Islet precursor cell (in vitro differentiated cells): ENCODE measurements at regions not wholly inside any gene's neighbourhood (a gene's known extent, or its start where the extent isn't known, plus 50 kb on each side); places are given as distances from the start of the nearest gene placed in this dataset.
"Not testable (repeated sequence)": the region's sequence is repeated elsewhere in the genome, so short reads cannot be mapped to it uniquely, and the experiment has no call there.

Experiments used
- DNase-seq: peaks from one replicate; pipeline ENCODE4 v3.0.0-alpha.2; 2018

- no peak for DNase-seq
Observed at GRCh38 chr5:54807421-54807820, 178.0 kb downstream of the ESM1 start.

DNA sequence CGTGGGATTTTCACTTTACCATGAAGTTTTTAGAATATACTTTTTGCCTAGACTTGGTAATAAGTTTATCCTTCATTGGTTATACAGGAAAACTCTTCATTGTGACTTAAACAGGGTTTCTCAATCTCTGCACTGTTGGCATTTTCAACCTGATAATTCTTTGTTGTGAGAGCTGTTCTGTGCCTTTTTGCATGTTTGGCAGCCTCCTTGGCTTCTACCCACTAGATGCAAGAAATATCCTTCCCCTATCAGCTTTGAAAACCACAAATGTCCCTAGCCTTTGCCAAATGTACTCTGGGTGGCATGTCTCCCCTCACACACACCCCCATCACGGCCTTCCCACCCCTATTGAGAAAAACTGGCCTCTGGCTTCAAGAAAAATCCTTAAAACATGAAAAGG is 180.9 kb downstream of the ESM1 start:
- no peak for DNase-seq

DNA sequence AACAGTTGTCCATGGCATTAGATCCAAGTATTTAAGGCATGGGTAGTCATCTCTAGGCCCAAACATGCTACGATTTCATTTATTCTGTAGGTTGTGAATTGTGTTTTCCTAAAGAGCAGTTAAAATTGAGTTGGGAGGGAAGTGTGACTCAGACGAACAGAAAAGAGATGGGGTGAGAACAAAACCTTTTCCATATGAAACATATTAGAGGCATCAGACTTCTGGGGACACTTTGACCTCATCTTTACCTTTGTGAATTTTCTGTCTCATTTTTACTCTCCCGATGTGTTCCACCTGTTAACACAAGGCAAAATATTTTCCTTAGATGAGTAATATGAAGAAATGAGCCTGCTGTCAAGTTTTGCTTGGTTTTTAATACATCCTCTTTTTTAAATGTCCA is 181.3 kb downstream of the ESM1 start:
- DNase-seq, result no peak

DNA sequence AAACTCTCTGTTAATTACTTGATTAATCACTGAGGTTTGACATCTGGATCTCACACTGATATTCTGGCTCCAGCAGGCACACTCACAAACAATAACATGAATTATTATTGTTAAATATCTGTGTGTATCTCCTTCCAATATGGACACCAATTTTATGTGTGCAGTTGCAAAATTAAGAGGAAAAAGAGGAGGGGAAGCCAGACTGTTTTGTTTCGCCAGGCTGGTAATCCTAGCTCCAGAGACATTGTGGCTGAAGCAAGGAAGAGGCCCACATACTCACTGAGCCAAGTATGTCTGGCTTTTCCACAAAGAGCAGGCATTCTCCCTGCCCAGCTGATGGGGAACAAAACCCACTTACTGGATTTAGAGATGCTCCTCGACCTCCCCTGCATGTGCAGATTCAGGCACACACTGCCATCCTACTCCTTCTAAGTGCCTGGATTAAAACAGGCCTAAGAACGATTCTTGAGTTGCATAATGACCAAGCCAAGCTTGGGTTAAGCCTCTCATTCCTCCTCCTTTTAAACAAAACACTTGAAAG is 181.9 kb downstream of the ESM1 start:
- DNase-seq, result no peak

DNA sequence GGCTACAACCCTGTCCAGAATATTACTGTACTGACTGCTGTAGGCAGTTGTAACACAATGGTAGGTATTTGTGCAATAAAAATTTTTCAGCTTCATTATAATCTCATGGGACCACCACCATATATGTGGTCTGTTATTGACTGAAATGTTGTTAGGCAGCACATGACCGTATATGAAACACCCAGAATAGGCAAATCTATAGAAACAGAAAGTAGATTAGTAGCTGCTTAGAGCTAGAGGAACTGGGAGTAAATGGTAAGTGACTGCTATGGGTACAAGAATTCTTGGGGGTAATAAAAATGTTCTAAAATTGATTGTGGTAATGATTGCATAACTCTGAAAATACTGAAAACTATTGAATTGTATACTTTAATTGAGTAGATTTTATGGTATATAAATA is 185.7 kb downstream of the ESM1 start:
- no peak for DNase-seq

DNA sequence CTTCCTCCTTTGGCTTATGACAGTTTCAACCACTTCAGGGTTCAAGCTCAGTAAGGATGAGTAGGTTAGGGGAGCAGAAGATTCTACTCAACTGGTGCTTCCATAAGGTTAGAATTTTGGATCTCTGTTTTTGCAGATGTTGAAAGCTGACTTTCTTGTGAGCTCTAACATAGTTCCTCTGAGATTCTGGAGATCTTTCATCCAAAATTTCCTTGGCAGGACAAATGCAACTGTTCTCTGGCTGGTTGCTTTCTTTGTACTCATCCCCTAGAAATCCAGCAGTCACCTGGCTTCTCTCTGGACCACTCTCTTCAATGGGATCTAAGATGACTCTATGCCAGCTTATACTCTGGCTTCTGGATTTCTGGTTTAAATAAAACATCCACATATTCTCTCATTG is 189.6 kb downstream of the ESM1 start:
- no peak for DNase-seq

- no peak for DNase-seq
Observed at GRCh38 chr5:54795284-54795683, 190.1 kb downstream of the ESM1 start.

DNA sequence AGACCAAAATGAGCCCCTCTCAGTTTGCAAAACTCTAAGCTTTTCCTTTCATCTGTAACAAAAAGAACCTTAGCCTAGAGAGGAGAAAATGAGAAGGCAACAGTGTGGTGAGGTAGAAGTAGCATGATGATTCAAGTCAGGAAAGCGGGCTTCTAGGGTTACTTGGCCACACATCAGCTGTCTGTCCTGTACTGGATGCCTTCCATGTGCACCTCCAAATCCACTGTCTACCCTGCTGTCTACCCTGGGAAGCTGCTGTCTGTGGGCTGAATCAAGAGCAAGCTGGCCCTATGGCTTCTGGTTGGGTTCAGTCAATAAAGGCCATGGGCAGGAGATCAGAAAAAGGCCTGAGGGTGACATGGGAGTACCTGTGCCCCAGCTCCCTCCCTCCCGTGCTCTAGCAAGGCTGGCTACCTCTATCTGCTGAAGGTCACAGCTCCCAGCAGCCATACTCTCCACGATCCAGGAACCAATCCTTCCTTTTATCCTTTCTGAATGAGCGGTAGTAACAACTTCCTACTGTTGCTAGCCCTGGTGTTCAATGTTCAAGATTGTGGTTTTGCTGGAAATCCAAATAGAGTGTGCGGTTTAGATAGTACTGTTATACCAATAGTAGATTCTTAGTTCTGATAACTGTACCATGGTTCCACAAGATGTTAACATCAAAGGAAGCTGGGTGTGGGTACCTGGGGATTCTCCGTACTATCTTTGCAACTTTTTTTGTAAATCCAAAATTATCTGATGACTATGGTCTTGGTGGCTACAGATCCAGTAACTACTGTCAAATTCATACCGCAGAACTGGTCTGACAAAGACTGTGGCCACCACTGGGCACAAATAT is 191.0 kb downstream of the ESM1 start:
- DNase-seq, result no peak

GRCh38 chr5:54793468-54794134 is 191.8 kb downstream of the ESM1 start:
- DNase-seq, result no peak

GRCh38 chr5:54792611-54793404 is 192.6 kb downstream of the ESM1 start:
- DNase-seq, result no peak

DNA sequence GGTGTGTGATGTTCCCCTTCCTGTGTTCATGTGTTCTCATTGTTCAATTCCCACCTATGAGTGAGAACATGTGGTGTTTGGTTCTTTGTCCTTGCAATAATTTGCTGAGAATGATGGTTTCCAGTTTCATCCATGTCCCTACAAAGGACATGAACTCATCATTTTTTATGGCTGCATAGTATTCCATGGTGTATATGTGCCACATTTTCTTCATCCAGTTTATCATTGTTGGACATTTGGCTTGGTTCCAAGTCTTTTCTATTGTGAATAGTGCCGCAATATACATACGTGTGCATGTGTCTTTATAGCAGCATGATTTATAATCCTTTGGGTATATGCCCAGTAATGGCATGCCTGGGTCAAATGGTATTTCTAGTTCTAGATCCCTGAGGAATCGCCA is 197.5 kb downstream of the ESM1 start:
- DNase-seq, result not testable (repeated sequence)

- no peak for DNase-seq
Observed at GRCh38 chr5:54785729-54786591, 199.4 kb downstream of the ESM1 start.

DNA sequence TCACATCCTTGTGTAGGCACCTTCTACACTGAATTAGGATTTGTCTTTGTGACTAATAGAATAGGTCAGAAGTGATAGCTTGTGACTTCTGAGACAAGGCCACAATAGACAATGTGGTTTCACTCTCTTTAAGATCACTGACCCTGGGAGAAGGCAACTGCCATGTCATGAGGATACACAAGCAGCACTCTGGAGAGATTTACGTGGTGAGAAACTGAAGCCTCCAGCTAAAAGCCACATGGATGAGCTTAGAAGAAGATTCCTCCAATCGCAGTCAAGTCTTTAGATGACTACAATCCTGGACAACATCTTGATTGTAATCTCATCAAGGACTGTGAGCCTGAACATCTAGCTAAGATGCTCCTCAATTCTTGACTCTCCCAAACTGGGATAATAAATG is 206.6 kb downstream of the ESM1 start:
- DNase-seq, result peak; percentile 62

- DNase-seq, result no peak
Observed at GRCh38 chr5:54775645-54776044, 209.7 kb downstream of the ESM1 start.

DNA sequence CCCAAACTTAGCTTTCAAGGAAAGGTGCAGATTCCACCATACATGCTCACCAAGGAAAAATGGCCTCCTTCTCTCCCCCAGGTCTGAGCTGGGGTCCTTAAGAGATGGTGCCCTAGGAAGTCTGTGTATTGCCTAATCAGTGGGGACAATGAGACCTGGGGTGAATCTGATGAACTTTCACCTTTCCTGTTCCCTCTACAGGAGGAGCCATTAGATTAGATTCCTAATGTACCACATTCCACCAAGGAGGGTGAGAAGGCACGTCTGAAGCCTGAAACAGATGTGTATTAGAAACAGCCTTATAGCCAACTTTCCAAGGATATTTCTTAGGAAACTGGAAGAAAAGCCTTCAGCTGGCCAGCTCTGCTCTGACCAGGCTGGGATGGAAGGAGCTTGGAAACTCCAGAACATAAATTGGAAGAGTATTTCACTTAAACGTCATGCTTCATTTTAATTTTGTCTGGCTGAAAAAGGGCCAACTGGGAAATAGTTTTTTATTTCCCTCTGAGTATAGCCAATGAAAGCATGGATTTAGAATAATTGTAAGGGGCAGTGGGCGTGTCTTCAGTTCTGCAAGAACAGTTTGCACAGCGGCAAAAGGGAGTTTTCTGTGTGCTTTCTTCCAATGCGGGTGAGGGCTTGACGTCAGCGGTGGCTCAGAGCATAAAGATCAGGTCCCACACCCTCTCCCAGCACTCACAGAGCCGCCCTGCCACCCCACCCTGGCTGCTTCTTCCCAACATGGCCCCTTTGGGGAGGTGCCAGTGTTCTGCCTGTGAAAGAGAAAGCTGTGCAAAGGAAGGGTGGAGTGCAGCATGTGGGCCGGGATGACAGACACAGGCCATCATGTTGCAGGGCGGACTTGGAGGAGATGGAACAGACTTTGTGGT is 210.9 kb downstream of the ESM1 start:
- DNase-seq, result no peak

DNA sequence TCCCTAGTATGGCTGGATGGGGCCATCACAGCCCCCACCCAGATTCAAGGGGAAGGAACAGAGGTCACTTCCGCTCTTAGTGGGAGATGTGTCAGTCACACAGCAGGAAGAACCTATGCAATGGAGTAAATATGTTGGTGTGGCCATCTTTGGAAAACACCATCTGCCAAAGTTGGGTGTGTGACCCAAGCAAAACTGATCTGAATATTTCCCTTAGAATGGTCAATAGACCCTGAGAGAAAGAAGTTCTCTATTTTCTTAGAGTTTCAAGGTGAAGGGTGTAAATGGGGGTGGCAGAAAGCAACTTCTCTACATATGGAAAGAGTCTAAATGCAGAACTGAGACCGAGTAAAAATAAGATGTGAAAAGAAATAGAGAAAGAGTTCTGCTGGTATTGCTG is 212.7 kb downstream of the ESM1 start:
- DNase-seq, result no peak

GRCh38 chr5:54772231-54772630 is 213.2 kb downstream of the ESM1 start:
- no peak for DNase-seq

GRCh38 chr5:54769746-54770145 is 215.6 kb downstream of the ESM1 start:
- no peak for DNase-seq

DNA sequence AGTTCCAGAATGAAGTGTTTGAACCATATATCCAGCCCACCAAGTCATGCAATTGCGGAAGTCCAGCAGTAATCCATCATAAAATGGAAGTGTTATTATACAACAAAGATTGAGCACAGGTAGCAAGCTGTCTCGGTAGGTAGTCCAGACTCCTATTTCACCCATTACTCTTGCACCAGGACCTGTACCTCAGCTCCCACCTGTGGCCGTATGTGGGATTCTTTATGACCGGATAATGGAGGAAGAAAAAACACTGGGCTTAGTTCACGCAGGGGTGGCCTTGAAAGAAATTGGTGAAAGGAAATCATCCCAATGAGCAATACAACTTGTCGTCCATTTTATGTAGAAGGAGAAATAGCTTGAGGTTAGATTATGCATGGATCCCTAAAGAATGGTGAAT is 216.3 kb downstream of the ESM1 start:
- DNase-seq, result no peak

GRCh38 chr5:54766748-54767147 is 218.6 kb downstream of the ESM1 start:
- DNase-seq, result no peak
